ENCODE measurements at regions not wholly inside any gene's neighbourhood (a gene's known extent, or its start where the extent isn't known, plus 50 kb on each side); places are given as distances from the start of the nearest gene placed in this dataset.

DNA sequence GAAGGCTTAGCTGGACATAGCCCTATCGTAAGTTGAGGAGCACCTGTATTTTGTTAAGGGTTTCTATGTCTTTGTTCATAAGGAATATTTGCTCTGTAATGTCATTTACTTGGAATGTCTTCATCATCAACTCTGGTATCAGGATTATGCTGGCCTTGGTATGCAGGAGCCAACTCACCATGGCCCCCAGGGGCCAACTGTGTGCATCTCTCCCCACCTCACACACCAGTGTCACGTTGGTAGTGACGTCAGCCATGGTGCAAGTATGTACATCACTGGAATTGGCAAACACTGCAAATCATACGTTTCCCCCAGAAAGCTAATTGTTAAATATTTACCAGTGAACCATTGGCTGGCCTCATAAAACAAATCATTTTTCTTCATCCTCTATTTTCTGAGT is 70.8 kb downstream of the YTHDF1 start:
- TF ChIP-seq, protein P1, sequence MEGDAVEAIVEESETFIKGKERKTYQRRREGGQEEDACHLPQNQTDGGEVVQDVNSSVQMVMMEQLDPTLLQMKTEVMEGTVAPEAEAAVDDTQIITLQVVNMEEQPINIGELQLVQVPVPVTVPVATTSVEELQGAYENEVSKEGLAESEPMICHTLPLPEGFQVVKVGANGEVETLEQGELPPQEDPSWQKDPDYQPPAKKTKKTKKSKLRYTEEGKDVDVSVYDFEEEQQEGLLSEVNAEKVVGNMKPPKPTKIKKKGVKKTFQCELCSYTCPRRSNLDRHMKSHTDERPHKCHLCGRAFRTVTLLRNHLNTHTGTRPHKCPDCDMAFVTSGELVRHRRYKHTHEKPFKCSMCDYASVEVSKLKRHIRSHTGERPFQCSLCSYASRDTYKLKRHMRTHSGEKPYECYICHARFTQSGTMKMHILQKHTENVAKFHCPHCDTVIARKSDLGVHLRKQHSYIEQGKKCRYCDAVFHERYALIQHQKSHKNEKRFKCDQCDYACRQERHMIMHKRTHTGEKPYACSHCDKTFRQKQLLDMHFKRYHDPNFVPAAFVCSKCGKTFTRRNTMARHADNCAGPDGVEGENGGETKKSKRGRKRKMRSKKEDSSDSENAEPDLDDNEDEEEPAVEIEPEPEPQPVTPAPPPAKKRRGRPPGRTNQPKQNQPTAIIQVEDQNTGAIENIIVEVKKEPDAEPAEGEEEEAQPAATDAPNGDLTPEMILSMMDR (IDR thresholded peaks at IDR 0.05) = no peak

DNA sequence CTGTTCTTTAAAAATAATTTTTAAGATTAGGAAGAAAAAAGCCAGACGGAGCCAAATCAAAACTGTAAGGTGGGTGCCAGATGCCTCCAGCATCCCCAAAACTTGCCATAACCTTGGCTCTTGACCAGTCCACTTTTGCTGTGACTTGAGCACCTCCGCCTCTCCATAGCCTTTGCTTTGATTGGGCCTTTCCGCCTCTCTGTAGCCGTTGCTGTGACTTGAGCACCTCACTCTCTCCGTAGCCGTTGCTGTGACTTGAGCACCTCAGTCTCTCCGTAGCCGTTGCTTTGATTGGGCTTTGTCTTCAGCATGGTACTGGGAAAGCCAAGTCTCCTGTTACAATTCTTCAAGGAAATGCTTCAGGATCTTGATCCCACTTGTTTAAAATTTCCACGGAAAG is 73.0 kb downstream of the YTHDF1 start:
- TF ChIP-seq, protein P1 (IDR thresholded peaks at IDR 0.05) = no peak

DNA sequence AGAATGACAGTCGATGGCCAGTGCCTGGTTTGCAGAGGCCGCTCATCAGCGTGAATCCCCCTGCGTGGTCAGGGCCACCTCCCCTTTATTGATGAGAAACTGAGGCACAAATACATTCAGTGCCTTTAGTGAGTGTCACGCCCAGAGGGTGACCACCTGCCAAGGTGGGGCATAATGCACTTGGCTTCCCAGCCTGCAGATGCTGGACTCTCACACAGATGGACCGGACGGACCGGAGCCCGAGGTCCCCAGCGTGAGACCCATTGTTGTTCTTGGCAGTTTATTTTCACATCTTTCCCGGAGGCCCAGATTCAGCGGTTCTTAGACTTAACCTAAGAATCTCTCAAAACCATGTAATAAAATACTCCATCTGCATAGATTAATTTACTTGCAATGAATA is 74.4 kb downstream of the YTHDF1 start:
- TF ChIP-seq, protein P1 (IDR thresholded peaks at IDR 0.05) = no peak

DNA sequence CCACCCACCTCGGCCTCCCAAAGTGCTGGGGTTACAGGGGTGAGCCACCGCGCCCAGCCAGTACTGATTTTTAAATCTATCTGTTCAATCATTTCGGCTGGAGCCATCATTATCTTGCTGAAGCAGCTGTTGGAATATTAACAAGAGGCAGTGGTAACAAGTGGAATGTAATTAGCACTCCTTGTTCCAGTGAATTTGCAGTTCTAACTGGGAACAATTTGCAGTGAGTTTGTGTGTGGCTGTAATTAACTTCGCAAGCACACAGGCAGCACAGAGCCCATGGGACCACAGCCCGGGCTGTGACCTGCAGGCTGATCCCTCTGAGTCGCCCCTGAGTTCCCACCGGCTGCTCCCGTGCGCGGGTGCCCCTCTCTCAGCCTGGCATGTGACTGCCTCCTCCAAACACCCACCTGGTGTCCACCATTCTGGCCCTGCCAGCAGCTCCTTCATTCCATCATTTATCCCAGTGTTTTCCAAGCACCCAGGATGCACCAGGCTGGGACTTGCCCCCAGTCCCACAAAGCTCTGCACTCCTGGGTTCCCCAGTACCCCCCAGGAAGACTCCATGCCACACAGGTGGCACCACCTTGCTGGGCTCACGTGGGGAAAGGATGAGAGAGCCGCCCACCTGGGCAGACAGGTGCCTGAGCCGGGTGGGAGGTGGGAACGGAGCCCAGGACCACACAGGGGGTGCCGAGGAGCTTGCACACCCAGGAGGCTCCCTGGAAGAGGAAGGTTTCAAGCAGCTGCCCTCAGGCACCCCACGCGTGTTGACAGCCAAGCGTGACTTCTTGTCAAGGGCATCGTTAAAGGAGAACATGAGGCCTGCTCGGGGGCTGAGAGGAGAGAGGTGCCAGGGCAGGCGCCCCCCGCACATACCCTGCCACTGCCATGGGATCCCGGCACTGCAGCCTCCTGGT is 75.2 kb downstream of the YTHDF1 start:
- TF ChIP-seq, protein P1 (IDR thresholded peaks at IDR 0.05) = no peak

DNA sequence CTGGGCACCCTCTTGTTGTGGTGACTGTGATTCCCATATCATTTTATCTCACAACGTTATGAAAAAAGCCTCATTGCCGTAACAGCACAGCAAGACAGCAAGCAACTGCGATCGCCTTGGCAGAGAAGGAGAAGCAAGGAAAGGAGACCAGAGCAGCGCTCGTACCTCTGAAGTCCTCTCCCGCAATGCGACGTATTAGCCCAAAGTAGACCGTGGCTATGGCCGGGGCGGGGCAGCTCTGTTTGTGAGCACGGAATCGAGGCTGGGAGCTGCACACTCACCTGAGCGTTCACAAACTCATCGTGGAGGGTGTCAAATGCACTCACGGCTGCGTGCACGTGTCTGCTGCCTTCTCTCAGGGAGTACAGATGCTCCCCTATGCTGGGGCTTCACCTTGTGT is 76.1 kb downstream of the YTHDF1 start:
- TF ChIP-seq, protein P1 (IDR thresholded peaks at IDR 0.05) = no peak

DNA sequence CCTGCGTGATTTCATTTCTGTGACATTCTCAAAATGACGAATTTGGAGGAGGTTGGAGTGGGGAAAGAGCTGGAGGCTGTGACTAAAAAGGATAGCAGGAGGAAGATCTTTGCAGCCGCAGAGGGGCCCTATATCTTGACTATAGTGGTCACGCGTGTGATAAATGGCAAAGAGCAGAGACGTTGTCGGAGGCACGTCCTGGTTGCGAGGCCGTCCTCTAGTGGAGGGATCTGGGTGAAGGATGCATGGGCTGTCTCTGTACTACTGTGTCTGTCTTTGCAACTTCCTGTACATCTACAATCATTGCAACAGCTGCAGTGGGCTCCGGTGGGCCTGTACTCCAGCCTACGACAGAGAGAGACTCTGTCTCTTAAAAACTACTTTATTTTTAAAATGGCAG is 76.6 kb downstream of the YTHDF1 start:
- TF ChIP-seq, protein P1 (IDR thresholded peaks at IDR 0.05) = no peak

DNA sequence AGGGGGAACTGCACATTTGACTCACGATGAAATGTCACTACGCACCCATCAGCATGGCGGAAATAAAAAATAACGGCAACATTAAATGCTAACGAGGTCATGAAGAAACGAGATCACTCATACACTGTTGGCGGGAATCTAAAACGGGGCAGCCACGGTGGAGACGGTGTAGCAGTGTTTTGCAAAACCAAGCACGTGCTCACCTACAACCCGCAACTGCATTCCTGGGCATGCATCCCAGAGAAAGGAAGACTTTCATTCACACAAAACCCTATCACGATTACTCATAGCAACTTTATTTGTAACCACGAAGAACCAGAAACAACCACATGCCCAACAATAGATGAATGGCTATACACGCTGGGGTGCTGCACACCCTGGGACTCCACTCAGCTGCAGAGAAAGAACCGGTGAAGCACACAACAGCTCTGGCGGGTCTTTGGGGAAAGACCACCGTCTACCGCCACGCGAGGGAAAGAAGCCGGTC is 77.0 kb downstream of the YTHDF1 start:
- TF ChIP-seq, protein P1 (IDR thresholded peaks at IDR 0.05) = no peak
